ENCODE measurements at regions not wholly inside any gene's neighbourhood (a gene's known extent, or its start where the extent isn't known, plus 50 kb on each side); places are given as distances from the start of the nearest gene placed in this dataset.

DNA sequence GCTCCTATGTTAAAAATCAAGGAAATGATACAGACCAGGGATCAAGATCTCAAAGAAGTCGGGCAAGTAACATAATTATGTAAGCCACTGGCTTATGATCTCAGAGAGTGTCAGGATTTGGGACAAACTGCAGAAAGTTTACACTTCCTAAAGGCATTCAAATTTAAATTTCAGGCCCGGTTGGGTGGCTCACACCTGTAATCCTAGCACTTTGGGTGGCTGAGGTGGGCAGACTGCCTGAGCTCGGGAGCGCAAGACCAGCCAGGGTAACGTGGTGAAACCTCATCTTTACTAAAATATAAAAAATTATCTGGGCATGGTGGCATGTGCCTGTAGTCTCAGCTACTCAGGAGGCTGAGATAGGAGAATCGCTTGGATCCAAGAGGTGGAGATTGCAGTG lies 124.4 kb upstream of the UBE2E2 start:
- H3K79me2 ChIP-seq (ENCODE audit: control insufficient read depth, insufficient read depth, low read length): no peaks in the 10 kb centered on the region
- H3K9me1 ChIP-seq (replicated peaks; ENCODE audit: control insufficient read depth, extremely low read depth, insufficient read depth, low read length): no peaks in the 10 kb centered on the region
- no peak overlapping the region for H3K4me2 ChIP-seq (ENCODE audit: insufficient read depth, low read length)
- no peak overlapping the region for H3K27ac ChIP-seq (ENCODE audit: insufficient read depth, low read depth, low read length)
- ChIA-PET POLR2A (no interaction called here), CTCF (interaction anchor here (0.6 kb wide), 1 partner anchor 20 kb away, joined by 3 read pairs; no protein-coding TSS in a partner anchor)
- H2AFZ ChIP-seq (ENCODE audit: low read depth, low read length): no peak overlapping the region
- H3K4me1 ChIP-seq (ENCODE audit: control insufficient read depth, extremely low read depth, insufficient read depth, low read length): no peaks in the 10 kb centered on the region
- TF ChIP-seq MAX (IDR thresholded peaks at IDR 0.05; ENCODE audit: insufficient read depth, insufficient read length) (no peak), POLR2AphosphoS5 (IDR thresholded peaks at IDR 0.05; ENCODE audit: insufficient read depth, low read depth, low read length) (no peak), EZH2 (IDR thresholded peaks at IDR 0.05; ENCODE audit: borderline replicate concordance, low read depth, low read length, severe bottlenecking) (no peak), GATA2 (IDR thresholded peaks at IDR 0.05; ENCODE audit: insufficient read depth, insufficient read length, low read depth, low read length) (no peak), FOS (IDR thresholded peaks at IDR 0.05; ENCODE audit: borderline replicate concordance, insufficient read depth, low read length) (no peak), POLR2A (IDR thresholded peaks at IDR 0.05; ENCODE audit: low read depth, low read length) (no peak)
- no peaks in the 10 kb centered on the region for H3K36me3 ChIP-seq (ENCODE audit: control insufficient read depth in 2 of 2, extremely low read depth in 1 of 2, insufficient read depth in 2 of 2, low read length in 2 of 2)
- no TSS peak for BruUV-seq (replicated peaks)
- intact Hi-C loops (cut with micrococcal nuclease): no loop called here
- FAIRE-seq (no peak), DNase-seq (ENCODE audit: low read depth, low spot score) (no peak)
- H3K4me3 ChIP-seq (replicated peaks in 1 of 3; ENCODE audit: insufficient read depth in 1 of 3, low read depth in 1 of 3, low read length in 3 of 3): no peak overlapping the region
- no peaks in the 10 kb centered on the region for H4K20me1 ChIP-seq (replicated peaks; ENCODE audit: control insufficient read depth, extremely low read depth, insufficient read depth, low read length)
- peaks cover 0 to 2% of the 10 kb centered on the region in 2 experiments for H3K27me3 ChIP-seq (ENCODE audit: control insufficient read depth in 2 of 2, insufficient read depth in 2 of 2, low read length in 2 of 2)
- H3K9ac ChIP-seq (replicated peaks; ENCODE audit: extremely low read depth, insufficient read depth, low read length): no peak overlapping the region
- dilution Hi-C loops (cut with MboI; ENCODE audit: extremely low pct_ligation_motif_present, low sequenced_read_pairs): no loop called here
- H3K9me3 ChIP-seq (replicated peaks; ENCODE audit: control insufficient read depth, insufficient read depth, low read length): no peaks in the 10 kb centered on the region

DNA sequence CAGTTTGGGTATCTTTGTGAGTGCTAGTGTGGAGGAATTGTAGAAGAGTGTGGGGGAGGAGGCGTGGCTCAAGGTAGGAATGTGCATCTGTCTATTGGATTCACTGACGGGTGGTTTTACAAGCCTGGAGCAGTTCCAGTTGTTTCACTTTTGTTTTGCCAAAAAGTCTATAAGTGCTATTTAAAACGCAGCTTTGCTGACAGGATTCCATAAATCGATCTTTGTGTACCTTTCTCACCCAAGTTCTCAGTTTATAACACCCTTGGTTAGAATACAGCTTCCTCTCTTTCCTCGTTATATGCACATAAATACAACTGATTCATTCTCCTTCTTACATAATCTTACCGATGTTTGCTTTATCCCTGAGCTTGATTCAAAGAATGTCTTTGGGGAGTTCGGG lies 123.2 kb upstream of the UBE2E2 start:
- Histone ChIP-seq H3K9ac (replicated peaks; ENCODE audit: extremely low read depth, insufficient read depth, low read length) (no peak overlapping the region), H3K4me3 (replicated peaks in 1 of 3; ENCODE audit: insufficient read depth in 1 of 3, low read depth in 1 of 3, low read length in 3 of 3) (no peak overlapping the region), H3K27me3 (ENCODE audit: control insufficient read depth in 2 of 2, insufficient read depth in 2 of 2, low read length in 2 of 2) (peaks cover 0 to 2% of the 10 kb centered on the region in 2 experiments), H3K9me3 (replicated peaks; ENCODE audit: control insufficient read depth, insufficient read depth, low read length) (no peaks in the 10 kb centered on the region), H3K79me2 (ENCODE audit: control insufficient read depth, insufficient read depth, low read length) (no peaks in the 10 kb centered on the region), H4K20me1 (replicated peaks; ENCODE audit: control insufficient read depth, extremely low read depth, insufficient read depth, low read length) (no peaks in the 10 kb centered on the region), H3K9me1 (replicated peaks; ENCODE audit: control insufficient read depth, extremely low read depth, insufficient read depth, low read length) (no peaks in the 10 kb centered on the region), H3K4me2 (ENCODE audit: insufficient read depth, low read length) (no peak overlapping the region), H3K36me3 (ENCODE audit: control insufficient read depth in 2 of 2, extremely low read depth in 1 of 2, insufficient read depth in 2 of 2, low read length in 2 of 2) (no peaks in the 10 kb centered on the region), H3K27ac (ENCODE audit: insufficient read depth, low read depth, low read length) (no peak overlapping the region), H3K4me1 (ENCODE audit: control insufficient read depth, extremely low read depth, insufficient read depth, low read length) (no peaks in the 10 kb centered on the region), H2AFZ (ENCODE audit: low read depth, low read length) (no peak overlapping the region)
- BruUV-seq (replicated peaks): no TSS peak
- ChIA-PET CTCF (interaction anchor here (1.0 kb wide), 1 partner anchor 24 kb away, joined by 3 read pairs; no protein-coding TSS in a partner anchor), POLR2A (no interaction called here)
- dilution Hi-C loops (cut with MboI; ENCODE audit: extremely low pct_ligation_motif_present, low sequenced_read_pairs): no loop called here
- FAIRE-seq (no peak), DNase-seq (ENCODE audit: low read depth, low spot score) (no peak)
- intact Hi-C loops (cut with micrococcal nuclease): no loop called here
- no peak for TF ChIP-seq MYC (IDR thresholded peaks at IDR 0.05; ENCODE audit: low read depth, low read length)

Measured in endothelial cell of umbilical vein (primary cell).